ENCODE measurements at regions not wholly inside any gene's neighbourhood (a gene's known extent, or its start where the extent isn't known, plus 50 kb on each side); places are given as distances from the start of the nearest gene placed in this dataset.

- intact Hi-C loops (cut with DNase I; ENCODE audit: low total_unique reads): no loop called here
- Histone ChIP-seq H3K27ac (peak overlapping the region; percentile 19 to 71), H3K4me1 (peaks cover 3 to 12% of the 10 kb centered on the region in 2 donors), H3K9me3 (no peaks in the 10 kb centered on the region), H3K4me3 (no peak overlapping the region), H3K36me3 (no peaks in the 10 kb centered on the region), H3K27me3 (no peaks in the 10 kb centered on the region)
- TF ChIP-seq POLR2AphosphoS5 (IDR thresholded peaks at IDR 0.05): no peak
- TF ChIP-seq CTCF (IDR thresholded peaks at IDR 0.05): no peak
- no peak for TF ChIP-seq POLR2A (IDR thresholded peaks at IDR 0.05)
- no peak for DNase-seq (ENCODE audit: low spot score in 2 of 2)
These were observed 139.1 kb downstream of the VAPA start for GRCh38 chr18:10052871-10053270.

- H3K4me3 ChIP-seq: no peak overlapping the region
- peaks cover 9 to 17% of the 10 kb centered on the region in 2 donors for H3K4me1 ChIP-seq
- no peak for TF ChIP-seq CTCF (IDR thresholded peaks at IDR 0.05)
- TF ChIP-seq POLR2AphosphoS5 (IDR thresholded peaks at IDR 0.05): no peak
- TF ChIP-seq POLR2A (IDR thresholded peaks at IDR 0.05): no peak
- H3K36me3 ChIP-seq: no peaks in the 10 kb centered on the region
- no peak overlapping the region for H3K27ac ChIP-seq
- no peak for DNase-seq (ENCODE audit: low spot score in 2 of 2)
- no peaks in the 10 kb centered on the region for H3K27me3 ChIP-seq
- no peaks in the 10 kb centered on the region for H3K9me3 ChIP-seq
- intact Hi-C loops (cut with DNase I; ENCODE audit: low total_unique reads): no loop called here
These were observed 140.0 kb downstream of the VAPA start for GRCh38 chr18:10053861-10054260.

- TF ChIP-seq CTCF (IDR thresholded peaks at IDR 0.05): no peak
- no peak for TF ChIP-seq POLR2AphosphoS5 (IDR thresholded peaks at IDR 0.05)
- no peak for TF ChIP-seq POLR2A (IDR thresholded peaks at IDR 0.05)
- no peak for DNase-seq (ENCODE audit: low spot score in 2 of 2)
- no peak overlapping the region for H3K4me3 ChIP-seq
- H3K27me3 ChIP-seq: no peaks in the 10 kb centered on the region
- H3K36me3 ChIP-seq: no peaks in the 10 kb centered on the region
- H3K9me3 ChIP-seq: no peaks in the 10 kb centered on the region
- no peak overlapping the region for H3K27ac ChIP-seq
- peaks cover 11 to 18% of the 10 kb centered on the region in 2 donors for H3K4me1 ChIP-seq
- intact Hi-C loops (cut with DNase I; ENCODE audit: low total_unique reads): no loop called here
These were observed 140.6 kb downstream of the VAPA start for GRCh38 chr18:10054366-10054765.

- no peaks in the 10 kb centered on the region for H3K27me3 ChIP-seq
- H3K9me3 ChIP-seq: no peaks in the 10 kb centered on the region
- peaks cover 11 to 18% of the 10 kb centered on the region in 2 donors for H3K4me1 ChIP-seq
- TF ChIP-seq POLR2A (IDR thresholded peaks at IDR 0.05): no peak
- TF ChIP-seq CTCF (IDR thresholded peaks at IDR 0.05): no peak
- no peak for TF ChIP-seq POLR2AphosphoS5 (IDR thresholded peaks at IDR 0.05)
- H3K27ac ChIP-seq: no peak overlapping the region
- intact Hi-C loops (cut with DNase I; ENCODE audit: low total_unique reads): no loop called here
- DNase-seq (ENCODE audit: low spot score in 2 of 2): no peak
- no peaks in the 10 kb centered on the region for H3K36me3 ChIP-seq
- H3K4me3 ChIP-seq: no peak overlapping the region
These were observed 141.4 kb downstream of the VAPA start for GRCh38 chr18:10055125-10055750.

- no peaks in the 10 kb centered on the region for H3K9me3 ChIP-seq
- intact Hi-C loops (cut with DNase I; ENCODE audit: low total_unique reads): no loop called here
- H3K4me3 ChIP-seq: no peak overlapping the region
- no peaks in the 10 kb centered on the region for H3K27me3 ChIP-seq
- no peaks in the 10 kb centered on the region for H3K36me3 ChIP-seq
- no peak for DNase-seq (ENCODE audit: low spot score in 2 of 2)
- peaks cover 11 to 17% of the 10 kb centered on the region in 2 donors for H3K4me1 ChIP-seq
- no peak overlapping the region for H3K27ac ChIP-seq
- no peak for TF ChIP-seq POLR2A (IDR thresholded peaks at IDR 0.05)
- no peak for TF ChIP-seq CTCF (IDR thresholded peaks at IDR 0.05)
- TF ChIP-seq POLR2AphosphoS5 (IDR thresholded peaks at IDR 0.05): no peak
These were observed 142.7 kb downstream of the VAPA start for GRCh38 chr18:10056506-10056905.

Measured in breast epithelium (tissue), 4 donors.